ENCODE measurements at regions not wholly inside any gene's neighbourhood (a gene's known extent, or its start where the extent isn't known, plus 50 kb on each side); places are given as distances from the start of the nearest gene placed in this dataset.

DNA sequence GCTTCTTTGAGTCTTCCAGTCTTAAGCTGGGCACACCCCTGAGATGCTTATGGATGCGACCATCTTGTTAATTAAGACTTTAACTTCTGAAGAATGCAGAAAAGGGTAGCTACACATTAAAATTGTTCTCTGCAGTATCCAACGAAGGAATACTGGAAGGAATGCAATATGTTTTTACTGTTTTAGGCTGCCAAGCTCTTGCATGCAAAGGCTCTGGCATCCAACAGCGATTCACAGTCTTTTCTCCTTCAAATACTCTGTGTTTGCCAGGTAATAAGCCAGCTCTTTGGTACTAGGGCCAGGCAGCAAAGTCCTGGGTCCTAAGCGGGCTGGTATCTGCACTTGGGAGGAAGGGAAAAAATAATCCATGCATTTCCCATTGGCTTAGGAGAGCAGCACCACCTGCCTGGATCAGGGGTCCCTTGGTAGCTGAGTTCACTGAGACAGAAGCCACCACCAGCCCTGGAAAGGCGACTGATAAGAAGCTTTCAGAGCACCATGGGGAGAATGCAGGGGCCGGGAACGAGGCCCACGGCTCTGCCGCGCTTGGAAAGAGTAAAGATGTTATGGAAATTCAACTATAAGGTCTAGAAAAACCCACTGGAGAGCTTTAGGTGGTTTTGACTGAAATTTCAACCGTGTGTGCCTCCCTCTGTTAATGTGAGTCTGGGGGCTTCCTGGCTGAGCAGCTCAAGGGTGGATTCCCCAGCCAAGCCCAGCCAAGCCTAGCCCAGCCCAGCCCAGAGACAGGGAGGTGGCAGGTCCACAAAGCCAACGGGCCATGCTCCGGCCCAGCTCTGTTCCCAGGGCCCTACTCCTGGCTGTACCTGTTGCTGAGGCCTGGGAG is 67.0 kb upstream of the CCND1 start:
- Histone ChIP-seq H3K9me3 (ENCODE audit: control insufficient read depth, insufficient read depth, low read length) (no peaks in the 10 kb centered on the region), H4K20me1 (ENCODE audit: insufficient read depth, low read length) (no peaks in the 10 kb centered on the region), H3K79me1 (ENCODE audit: low read depth in 1 of 2, low read length in 2 of 2) (no peaks in the 10 kb centered on the region), H3K4me2 (ENCODE audit: low read depth, low read length) (no peak overlapping the region), H3K36me3 (ENCODE audit: control insufficient read depth, insufficient read depth, low read length) (no peaks in the 10 kb centered on the region), H3K9ac (ENCODE audit: low read depth, low read length) (no peak overlapping the region), H3K18ac (ENCODE audit: low read depth, low read length) (no peak overlapping the region), H3K4me3 (ENCODE audit: insufficient read depth, low read depth, low read length) (no peak overlapping the region), H3K27ac (ENCODE audit: insufficient read depth, low read length) (no peak overlapping the region), H3K4ac (ENCODE audit: low read depth, low read length) (no peak overlapping the region), H4K5ac (ENCODE audit: low read depth, low read length) (no peak overlapping the region), H2AFZ (replicated peaks; ENCODE audit: low read length, poor library complexity) (no peak overlapping the region), H3K4me1 (ENCODE audit: control insufficient read depth, insufficient read depth, low read length) (no peaks in the 10 kb centered on the region), H3K14ac (replicated peaks; ENCODE audit: low read depth, low read length) (no peak overlapping the region), H2AK9ac (replicated peaks; ENCODE audit: low read depth, low read length, poor library complexity) (no peak overlapping the region), H2BK20ac (ENCODE audit: low read depth, low read length) (no peak overlapping the region), H3K23ac (ENCODE audit: low read depth, low read length) (no peak overlapping the region), H3K9me1 (ENCODE audit: insufficient read depth, low read length) (no peaks in the 10 kb centered on the region), H4K91ac (ENCODE audit: insufficient read depth, low read depth, low read length) (no peak overlapping the region), H4K8ac (ENCODE audit: low read depth in 2 of 2, low read length in 2 of 2) (no peak overlapping the region), H2BK5ac (ENCODE audit: low read depth, low read length, poor library complexity, severe bottlenecking) (no peak overlapping the region), H2BK15ac (ENCODE audit: low read depth, low read length) (no peak overlapping the region), H3K27me3 (ENCODE audit: control insufficient read depth, insufficient read depth, low read length) (peaks cover 25% of the 10 kb centered on the region), H2AK5ac (ENCODE audit: low read depth, low read length) (no peak overlapping the region), H3K56ac (ENCODE audit: extremely low read depth, insufficient read depth, low read length) (no peak overlapping the region), H2BK120ac (ENCODE audit: low read depth, low read length) (no peak overlapping the region)
- TF ChIP-seq, protein P1, sequence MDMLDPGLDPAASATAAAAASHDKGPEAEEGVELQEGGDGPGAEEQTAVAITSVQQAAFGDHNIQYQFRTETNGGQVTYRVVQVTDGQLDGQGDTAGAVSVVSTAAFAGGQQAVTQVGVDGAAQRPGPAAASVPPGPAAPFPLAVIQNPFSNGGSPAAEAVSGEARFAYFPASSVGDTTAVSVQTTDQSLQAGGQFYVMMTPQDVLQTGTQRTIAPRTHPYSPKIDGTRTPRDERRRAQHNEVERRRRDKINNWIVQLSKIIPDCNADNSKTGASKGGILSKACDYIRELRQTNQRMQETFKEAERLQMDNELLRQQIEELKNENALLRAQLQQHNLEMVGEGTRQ (IDR thresholded peaks at IDR 0.05; ENCODE audit: low read depth, low read length) = no peak
- TF ChIP-seq FOS (IDR thresholded peaks at IDR 0.05; ENCODE audit: low read depth, low read length) (no peak), BHLHE40 (IDR thresholded peaks at IDR 0.05; ENCODE audit: low read depth, low read length) (no peak), SMC3 (IDR thresholded peaks at IDR 0.05; ENCODE audit: low read depth, low read length) (no peak), MAZ (IDR thresholded peaks at IDR 0.05; ENCODE audit: borderline replicate concordance, low read depth, low read length) (no peak), RAD21 (IDR thresholded peaks at IDR 0.05; ENCODE audit: low read length) (no peak), POLR2A (IDR thresholded peaks at IDR 0.05; ENCODE audit: low read depth, low read length) (no peak), MXI1 (IDR thresholded peaks at IDR 0.05; ENCODE audit: borderline replicate concordance, low read depth, low read length) (no peak), CEBPB (IDR thresholded peaks at IDR 0.05; ENCODE audit: low read depth, low read length) (no peak)
- TF ChIP-seq, protein P2, sequence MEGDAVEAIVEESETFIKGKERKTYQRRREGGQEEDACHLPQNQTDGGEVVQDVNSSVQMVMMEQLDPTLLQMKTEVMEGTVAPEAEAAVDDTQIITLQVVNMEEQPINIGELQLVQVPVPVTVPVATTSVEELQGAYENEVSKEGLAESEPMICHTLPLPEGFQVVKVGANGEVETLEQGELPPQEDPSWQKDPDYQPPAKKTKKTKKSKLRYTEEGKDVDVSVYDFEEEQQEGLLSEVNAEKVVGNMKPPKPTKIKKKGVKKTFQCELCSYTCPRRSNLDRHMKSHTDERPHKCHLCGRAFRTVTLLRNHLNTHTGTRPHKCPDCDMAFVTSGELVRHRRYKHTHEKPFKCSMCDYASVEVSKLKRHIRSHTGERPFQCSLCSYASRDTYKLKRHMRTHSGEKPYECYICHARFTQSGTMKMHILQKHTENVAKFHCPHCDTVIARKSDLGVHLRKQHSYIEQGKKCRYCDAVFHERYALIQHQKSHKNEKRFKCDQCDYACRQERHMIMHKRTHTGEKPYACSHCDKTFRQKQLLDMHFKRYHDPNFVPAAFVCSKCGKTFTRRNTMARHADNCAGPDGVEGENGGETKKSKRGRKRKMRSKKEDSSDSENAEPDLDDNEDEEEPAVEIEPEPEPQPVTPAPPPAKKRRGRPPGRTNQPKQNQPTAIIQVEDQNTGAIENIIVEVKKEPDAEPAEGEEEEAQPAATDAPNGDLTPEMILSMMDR (conservative IDR thresholded peaks at IDR 0.05; ENCODE audit: low read depth, low read length) = no peak
- ATAC-seq (ENCODE audit: low read depth) (peak; percentile 17; the same call in 1 of the 2 replicates), DNase-seq (no peak)
- intact Hi-C loops (cut with micrococcal nuclease) = no loop called here
- ChIA-PET POLR2A (ENCODE audit: unreplicated experiment) (no interaction called here), CTCF (no interaction called here)
- WGBS, 2 experiments (ENCODE audit: extremely low coverage in 2 of 2, insufficient read length in 1 of 2) = 81% methylated on average over 9 of the region's 13 CpGs; no CpG with 5 or more reads in 1 of the 2 experiments
- dilution Hi-C loops (cut with HindIII; ENCODE audit: low sequenced_read_pairs, unreplicated experiment) = no loop called here
- no TSS peak for BruUV-seq (replicated peaks)
- in situ Hi-C loops (cut with MboI; ENCODE audit: low sequenced_read_pairs) = no loop called here

Measured in IMR-90 (cell line).